ENCODE measurements at regions not wholly inside any gene's neighbourhood (a gene's known extent, or its start where the extent isn't known, plus 50 kb on each side); places are given as distances from the start of the nearest gene placed in this dataset.
"Not testable (repeated sequence)": the region's sequence is repeated elsewhere in the genome, so short reads cannot be mapped to it uniquely, and the experiment has no call there.

DNA sequence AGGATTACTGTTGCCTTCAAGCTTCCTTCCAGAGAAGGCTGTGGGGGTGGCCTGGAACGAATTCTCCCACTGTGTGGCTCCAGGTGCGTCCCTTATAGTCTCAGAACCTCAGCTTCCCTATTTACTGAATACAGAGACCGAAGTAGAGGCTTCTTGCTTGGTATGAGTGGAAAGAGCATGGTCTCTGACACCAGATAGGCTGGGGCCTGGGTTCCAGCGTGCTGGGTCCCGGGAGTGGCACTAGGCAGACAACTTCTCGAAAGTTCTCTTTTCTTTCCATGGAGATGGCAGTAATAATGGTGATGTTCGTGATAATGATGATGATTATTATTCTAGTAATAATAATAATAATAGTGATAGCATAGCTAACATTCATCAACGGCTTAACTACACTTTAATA lies 161.7 kb downstream of the PTPRU start:
- no peak for DNase-seq (ENCODE audit: low read depth in 2 of 3, low spot score in 1 of 3)

DNA sequence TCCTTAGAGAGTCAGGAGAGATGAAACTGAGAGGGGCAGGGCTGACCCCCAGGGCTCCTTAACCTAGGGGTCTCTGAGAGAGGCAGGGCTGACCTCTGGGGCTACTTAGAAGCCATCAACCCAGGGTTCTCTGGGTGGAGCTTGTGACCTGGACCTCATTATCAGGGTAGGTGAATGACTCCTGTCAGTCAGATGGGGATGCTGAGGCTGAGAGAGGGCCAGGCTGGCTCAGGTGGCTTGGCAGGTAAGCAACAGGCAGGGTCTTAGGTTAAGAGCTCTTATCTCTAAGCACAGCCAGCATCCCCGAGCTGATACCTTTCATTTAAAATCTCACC lies 160.9 kb downstream of the PTPRU start:
- no peak for DNase-seq (ENCODE audit: low read depth in 2 of 3, low spot score in 1 of 3)

DNA sequence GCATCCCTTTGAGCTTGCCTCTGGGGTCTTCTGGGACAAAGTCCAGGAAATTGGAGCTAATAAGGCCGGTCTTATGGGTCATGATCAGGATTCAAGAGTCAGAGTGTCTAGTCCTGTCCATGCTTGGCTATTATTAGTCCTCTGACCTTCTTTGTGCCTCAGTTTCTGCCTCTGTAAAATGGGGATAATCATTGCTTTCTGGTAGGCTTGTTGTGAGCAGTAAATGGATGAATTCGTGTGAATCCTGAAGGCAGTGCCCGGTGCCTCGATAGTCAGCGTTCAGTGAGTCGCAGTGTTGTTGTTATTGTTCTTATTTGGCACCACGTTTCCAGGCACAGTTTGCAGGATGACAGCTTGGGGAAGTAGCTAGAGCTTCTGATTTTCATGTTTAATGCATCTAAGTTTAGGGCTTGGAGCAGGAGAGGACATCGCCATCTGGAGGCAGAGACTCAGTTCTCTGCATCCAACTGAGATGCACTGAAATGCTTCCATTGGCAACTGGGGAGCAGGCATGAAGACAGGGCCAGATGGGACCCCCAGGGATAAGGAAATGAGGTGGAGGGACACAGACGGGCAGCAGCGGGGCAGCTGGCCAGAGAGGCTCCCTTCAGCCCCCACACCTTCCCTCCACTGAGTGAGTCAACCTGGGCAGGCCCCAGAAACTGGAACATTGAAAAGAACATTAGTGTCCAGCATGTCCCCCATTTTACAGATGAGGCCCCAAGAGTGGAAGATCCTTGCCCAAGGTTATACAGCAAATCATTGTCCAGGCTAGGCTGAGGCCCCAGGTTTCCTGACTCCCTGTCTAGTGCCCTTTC lies 160.3 kb downstream of the PTPRU start:
- DNase-seq (ENCODE audit: low read depth in 2 of 3, low spot score in 1 of 3), result no peak

DNA sequence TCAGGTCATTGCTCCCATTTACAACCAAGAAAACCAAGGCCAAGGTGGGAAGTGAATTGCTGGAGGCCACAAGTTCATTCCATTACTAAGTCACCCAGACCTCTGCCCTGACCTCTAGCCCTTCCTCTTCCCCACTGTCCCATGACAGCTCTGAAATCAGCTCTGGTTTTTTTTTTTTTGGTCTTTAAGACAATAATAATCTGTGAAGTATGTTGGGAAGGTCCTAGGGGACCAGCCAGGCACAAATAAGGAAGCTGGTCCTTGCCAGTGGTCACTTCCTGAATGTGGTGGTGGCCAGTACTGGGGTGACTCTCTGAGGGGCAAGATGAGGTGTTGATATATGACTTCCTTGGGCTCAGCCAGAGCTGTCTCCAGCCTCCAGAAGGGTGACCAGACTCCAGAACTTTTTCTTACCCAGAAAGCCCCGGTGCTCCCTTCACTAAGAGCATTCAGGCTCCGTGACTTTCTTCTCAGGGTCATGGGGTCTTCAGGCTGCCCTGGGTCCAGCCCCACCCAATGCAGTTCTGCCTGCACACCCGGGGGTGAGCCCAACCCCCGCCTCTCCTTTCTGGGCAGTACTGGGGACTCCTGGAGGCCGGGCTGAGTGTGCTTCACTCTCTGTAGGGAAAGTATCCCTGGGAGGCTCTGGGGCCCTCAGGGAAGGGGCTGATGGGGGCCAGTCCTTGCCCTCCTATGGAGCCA lies 159.6 kb downstream of the PTPRU start:
- DNase-seq (ENCODE audit: low read depth in 2 of 3, low spot score in 1 of 3), result no peak

DNA sequence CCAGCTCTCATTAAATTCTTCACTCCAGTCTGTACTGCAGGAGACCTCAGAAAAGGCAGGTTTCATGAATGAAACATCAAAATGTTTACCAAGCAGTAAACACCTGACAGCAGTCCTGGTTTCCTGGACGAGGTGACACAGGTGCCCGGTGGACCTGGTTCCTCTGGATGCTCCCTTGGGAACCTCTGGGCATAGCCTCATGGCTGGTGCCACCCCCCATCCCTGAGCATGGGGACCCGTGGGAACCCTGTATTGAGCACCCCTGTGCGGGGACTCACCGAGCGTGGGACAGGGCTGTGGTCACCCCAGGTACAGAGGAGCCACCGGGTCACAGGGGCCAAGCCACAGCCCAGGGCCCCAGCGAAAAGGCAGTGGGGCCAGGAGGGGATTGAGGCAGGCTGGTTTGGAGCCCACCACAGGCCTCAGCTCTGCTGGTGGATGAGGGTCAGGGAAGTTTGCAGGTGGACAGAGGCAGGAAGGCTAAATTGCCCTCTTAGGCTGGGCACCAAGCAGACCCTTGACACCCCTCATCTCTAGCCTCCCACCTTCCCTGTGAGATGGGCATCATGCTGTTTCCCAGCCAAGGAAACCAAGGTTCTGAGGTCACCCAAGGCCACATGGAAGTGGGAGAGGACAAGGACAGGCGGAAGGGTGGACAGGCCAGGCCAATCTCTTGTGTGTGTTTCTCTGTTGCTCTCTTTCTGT lies 158.4 kb downstream of the PTPRU start:
- no peak for DNase-seq (ENCODE audit: low read depth in 2 of 3, low spot score in 1 of 3)

DNA sequence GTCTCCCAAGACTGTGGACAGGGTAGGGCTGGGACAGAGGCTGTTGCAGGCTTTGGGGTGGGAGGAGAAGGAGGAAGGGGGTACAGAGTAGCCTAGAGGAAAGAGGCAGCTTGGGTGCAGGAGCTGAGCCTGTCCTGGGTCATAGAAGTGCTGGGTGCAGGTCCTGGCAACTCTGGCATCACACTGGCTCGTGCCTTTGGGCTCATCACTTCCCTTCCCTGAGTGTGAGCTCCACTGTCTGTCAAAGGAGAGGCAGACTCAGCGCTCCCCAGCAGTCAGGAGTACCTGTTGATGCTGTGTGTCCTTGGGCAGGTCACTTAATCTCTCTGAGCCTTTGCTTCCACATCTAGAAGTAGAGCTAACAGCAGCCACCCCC lies 157.1 kb downstream of the PTPRU start:
- DNase-seq (ENCODE audit: low read depth in 2 of 3, low spot score in 1 of 3), result no peak

DNA sequence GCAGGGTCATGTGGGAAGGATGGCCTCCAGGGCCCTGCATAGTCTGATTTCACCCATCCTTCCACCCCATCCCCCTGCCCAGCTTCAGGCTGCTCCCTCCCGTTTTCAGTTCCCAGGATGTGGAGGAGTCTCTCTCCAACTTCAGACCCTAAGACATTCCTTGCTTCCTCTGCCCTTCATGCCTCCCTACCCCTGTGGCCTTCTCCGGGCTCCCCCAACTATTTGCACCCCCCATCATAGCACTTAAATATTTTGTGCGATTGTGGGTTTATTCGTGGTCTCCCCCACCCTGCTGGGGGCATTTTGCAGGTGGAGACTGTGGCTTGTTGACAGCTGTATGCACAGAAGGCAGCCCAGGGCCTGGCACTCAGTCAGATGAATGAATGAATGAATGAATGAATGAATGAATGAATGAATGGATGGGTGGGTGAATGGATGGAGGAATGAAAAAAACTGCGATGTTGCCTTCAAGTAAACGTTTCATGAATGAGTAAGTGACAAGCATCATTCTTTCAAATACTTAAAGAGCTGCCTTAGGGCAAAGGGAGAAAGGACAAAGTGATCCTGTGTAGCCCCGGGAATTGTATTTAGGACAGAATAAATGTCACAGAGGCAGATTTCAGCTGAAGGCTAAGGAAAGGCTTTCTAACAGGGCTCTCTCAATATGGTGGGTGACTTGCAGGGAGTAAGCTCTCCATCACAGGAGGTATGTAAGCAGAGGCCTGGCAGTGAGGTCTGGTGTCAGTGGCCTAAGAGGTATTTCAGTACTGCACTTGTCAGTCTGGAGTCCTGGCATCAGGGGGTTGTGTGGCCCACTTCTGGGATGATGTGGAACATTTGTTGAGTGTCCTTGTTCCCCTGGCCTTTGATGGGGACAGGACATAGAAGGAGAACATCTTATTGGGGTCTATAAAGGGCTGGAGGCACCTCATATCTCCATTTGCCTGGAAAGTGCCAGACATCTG lies 156.4 kb downstream of the PTPRU start:
- DNase-seq (ENCODE audit: low read depth in 2 of 3, low spot score in 1 of 3), result no peak

DNA sequence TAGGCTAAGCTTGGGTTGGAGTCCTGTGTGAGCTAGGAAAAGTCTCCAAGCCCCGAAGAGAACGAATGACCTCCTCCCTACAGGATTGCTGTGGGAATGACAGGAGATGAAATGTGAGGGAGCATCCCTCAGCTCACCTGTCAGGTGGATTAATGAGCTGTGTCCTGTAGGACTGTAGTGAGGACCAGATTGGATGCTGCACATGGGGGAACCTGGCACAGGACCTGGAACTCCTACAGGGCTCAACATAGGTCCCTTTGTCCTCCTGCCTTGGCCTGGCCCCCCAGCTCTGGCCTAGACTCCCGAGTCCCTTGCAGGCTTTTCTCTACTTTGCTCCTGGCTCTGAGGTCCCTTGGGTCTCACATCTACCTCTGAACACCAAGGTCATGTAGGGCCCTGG lies 155.7 kb downstream of the PTPRU start:
- no peak for DNase-seq (ENCODE audit: low read depth in 2 of 3, low spot score in 1 of 3)

DNA sequence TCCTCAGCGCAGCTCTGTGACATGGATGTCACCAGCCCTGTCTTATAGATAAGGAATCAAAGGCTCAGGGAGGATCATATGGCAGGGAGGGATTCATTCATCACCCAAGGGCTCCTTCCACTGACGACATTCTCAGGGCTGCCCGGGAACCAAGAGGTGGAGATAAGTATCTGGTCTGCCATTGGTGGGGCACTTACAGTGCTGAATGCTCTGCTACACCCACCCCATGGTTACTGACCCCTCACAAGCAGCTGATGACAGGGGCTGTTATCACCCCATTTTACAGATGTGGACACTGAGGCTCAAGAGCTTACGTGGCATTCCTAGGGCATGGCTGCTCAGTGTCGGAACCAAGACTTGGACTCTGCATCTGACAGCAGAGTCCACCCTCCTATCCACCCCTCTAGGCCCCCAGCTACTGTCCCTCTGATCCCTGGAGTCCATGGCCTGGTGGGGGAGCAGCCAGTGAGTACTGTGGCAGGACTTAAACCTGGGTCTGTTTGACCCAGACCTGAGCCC lies 155.1 kb downstream of the PTPRU start:
- DNase-seq (ENCODE audit: low read depth in 2 of 3, low spot score in 1 of 3), result no peak

DNA sequence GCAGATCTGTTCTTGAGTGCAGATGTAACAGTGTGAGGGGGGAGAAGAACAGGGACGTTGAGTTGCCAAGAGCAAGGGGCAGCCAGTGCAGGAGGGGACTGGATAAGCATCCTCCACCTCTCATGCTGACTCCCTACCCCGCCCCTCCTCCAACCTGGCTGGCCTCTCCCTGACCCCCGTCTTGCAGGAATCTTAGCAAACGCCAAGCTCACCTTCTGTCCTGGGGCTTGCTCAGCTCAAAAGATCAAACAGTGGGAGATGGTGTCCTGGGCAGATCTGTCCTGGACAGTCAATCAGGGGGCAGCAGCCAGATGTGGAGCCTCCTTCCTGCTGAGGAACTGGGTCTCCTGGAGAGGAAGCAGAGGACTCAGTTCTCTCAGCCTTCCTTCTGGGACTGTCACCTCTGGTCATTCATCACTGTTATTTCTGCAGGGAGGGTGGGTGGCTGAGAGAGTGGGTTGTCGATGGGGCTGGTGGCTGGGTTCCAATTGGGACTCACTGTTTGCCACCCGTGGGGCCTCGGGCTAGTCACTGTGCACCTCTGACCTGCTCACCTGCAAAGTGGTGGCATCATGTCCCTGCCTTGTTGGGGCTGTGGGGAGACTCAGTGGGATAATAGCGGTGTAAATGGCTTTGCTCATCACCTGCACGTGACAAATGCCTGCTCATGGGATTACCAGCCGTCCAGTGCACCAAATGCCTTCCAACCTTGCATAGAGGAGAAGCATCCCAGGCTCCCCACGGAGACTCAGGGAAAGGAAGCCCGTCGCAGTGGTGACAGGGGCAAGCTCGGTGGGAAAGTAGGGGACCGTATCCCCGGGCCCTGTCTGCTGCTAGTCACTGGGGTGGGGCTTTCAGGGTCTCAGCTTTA lies 154.4 kb downstream of the PTPRU start:
- no peak for DNase-seq (ENCODE audit: low read depth in 2 of 3, low spot score in 1 of 3)

DNA sequence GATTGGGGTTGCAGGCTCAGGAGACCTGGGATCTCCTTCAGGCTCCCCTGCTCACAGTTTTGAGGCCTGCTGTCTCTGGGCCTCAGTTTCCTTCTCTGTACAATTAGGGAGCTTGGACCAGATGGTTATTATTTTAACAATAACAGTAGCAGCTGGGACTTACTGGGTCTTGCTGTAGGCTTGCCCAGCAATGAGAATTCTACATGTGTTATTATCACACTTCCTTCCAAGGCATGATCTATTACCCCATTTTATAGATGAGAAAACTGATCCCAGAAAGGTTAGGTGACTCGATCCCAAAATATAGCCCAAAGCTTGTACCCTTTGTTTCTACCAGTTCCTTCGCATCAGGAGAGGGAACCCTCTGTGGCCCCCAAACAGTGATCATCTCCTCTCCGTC lies 153.8 kb downstream of the PTPRU start:
- no peak for DNase-seq (ENCODE audit: low read depth in 2 of 3, low spot score in 1 of 3)

DNA sequence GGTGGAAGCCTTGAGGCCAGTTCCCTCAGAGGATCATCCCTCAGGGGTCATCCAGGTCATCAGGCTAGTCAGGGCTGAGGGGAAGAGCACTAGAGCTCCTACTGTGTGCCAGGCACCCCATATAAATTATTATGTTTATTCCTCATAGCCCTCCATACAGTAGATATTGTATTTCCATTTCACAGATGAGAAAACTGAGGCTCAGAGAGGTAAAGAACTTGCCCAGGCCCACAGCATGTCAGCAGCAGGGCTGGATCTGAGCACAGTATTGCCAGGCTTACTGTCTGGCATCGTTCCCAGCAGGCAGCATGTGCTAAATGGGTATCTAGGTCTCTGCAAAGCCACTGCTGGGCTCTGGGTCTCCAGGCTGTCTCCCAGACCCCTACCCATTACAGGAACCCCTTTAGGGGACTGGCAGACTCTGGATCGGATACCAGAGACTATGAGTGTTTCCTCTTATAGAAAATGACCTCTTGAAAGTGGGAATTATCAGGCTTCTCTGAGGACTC lies 153.3 kb downstream of the PTPRU start:
- DNase-seq (ENCODE audit: low read depth in 2 of 3, low spot score in 1 of 3), result no peak

DNA sequence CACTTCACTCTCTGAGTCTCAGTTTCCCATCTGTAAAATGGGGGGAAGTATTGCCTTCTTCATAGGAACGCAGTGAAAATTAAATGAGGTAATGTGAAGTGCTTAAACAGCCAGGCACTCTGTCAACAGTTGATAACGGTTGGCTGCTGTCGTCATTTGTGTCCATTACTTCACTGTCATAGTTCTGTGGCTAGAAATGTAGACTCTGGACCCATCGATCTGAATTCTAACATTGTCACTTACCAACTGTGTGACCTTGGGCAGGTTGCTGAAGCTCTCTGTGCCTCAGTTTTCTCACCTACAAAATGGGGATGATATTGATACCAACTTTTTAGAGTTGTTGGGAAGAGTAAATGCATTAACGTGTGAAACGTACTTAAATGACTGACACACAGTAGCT lies 152.6 kb downstream of the PTPRU start:
- DNase-seq (ENCODE audit: low read depth in 2 of 3, low spot score in 1 of 3), result no peak

DNA sequence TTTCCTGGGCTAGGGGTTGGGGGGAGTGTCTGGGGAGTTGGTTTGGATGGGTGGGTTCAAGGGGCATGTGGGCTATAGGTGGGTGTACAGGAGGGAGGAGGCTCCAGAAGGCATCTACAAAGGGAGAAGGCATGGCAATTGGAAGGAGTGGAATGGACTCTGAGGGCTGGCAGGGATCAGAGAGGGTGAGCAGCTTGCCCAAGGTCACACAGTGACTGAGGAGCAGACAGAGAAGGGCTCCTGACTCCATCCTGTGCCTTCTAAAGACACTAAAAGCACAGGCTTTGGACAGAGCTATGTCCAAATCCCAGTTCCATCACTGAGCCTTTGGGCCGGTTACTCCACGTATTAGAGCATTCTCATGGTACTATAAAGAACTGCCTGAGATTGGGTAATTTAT lies 151.8 kb downstream of the PTPRU start:
- DNase-seq (ENCODE audit: low read depth in 2 of 3, low spot score in 1 of 3), result no peak

DNA sequence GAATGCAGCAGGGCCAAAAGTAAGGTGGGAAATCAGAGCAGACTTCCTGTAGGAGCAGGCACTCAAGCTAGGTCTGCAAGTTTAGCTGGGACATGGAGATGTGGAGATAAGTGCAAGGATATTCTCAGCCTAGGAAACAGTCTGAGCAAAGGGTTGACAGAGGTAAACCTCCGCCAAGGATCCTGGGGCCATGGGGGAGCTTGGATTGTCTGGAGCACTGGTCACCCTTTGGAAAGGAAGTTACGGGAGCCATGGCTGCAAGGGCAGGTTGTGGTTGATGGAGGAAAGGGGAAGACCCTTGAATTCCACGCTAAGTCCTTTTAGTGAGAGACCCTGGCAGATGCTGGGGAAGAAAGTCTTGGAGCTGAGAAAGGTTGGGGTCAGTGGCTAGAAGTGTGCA lies 150.9 kb downstream of the PTPRU start:
- no peak for DNase-seq (ENCODE audit: low read depth in 2 of 3, low spot score in 1 of 3)

DNA sequence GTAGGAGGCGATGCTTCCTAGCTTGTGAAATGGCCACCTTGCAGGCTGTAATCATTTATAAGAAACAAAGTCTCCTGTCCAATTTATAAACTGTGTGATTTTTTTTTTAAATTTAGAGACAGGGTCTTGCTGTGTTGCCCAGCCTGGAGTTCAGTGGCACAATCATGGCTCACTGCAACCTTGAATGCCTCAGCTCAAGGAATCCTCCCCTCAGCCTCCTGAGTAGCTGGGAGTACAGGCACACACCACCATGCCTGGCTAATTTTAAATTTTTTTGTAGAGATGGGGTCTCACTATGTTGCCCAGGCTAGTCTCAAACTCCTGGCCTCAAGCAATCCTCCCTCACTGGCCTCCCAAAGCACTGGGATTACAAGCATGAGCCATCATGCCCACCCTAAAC lies 150.1 kb downstream of the PTPRU start:
- not testable (repeated sequence) for DNase-seq (ENCODE audit: low read depth in 2 of 3, low spot score in 1 of 3)

DNA sequence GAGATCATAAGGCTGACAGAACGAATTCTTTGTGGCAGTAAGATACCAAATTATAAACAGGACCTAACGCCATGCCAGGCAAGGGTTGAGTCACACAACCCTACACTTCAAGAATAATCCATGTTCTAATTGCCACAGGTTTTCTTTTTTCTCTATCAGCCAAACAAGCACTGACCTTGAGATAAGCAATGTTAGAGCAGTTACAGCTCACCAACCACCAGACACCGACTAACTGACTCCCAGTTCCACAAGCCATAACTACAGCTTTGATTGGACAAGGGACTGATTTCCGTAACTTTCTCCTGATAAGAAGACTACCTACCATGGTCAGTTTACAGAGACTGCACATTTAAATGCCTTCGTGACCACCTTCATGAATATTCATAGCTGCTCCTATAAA lies 149.6 kb downstream of the PTPRU start:
- no peak for DNase-seq (ENCODE audit: low read depth in 2 of 3, low spot score in 1 of 3)

DNA sequence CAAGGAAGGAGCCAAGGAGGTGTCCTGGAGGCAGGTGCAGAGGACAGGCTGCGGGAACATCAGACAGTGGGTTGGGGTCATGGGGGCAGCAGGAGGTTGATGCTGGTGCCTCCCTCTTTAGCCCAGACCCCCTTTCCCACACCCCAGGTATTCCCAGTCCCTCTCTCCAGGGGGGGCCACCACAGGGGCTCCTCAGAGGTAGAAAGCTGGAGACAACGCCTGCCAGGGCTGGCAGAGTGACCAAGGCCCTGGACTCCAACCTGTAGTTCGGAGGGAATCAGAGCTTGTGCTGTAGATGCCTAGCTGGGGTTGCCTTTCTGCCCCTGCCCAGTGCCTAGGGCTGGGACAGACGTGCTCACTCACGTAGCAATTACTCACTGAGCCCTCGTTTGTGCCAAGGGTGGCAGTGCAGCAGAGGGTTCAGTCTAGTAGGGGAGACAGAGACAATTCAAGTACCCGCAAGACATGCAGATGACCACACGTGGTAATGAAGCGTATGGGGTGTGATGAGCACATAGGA lies 148.2 kb downstream of the PTPRU start:
- DNase-seq (ENCODE audit: low read depth in 2 of 3, low spot score in 1 of 3), result no peak

DNA sequence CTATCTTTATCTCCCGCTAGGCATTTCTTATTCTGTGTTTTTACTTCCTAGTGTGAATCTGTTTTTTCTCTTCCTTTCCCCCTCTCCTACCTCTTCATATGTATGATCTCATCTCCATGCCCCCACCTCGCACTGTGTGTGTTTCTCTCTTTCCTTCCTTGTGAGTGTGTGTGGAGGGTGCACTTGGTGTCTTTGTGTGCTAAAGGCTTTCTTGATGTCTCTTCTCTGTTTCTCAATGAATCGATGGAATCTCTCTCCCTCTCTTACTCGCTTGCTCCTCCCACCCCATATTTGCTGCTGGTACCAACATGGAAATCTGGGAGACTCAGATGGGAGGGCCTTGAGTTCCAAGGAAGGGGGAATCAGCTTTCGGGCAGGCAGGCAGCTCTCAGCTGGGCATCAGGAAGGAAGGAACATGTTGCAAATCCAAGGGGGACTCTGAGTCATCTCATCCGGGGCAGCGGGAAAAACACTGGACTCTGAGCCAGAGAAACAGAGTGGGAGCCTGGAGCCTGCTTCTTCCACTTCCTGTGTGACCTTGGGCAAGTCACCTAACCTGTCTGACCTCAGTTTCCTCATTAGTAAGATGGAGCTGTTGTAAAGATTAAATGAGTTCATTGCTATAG lies 147.5 kb downstream of the PTPRU start:
- DNase-seq (ENCODE audit: low read depth in 2 of 3, low spot score in 1 of 3), result no peak

Measured in stimulated activated CD4-positive, alpha-beta T cell treated with anti-CD3 and anti-CD28 coated beads, Interleukin-12 subunit alpha, Interleukin-12 subunit beta, amount 100 ng/mL, for 48 hours (primary cell).